Glutamatergic neuron (in vitro differentiated cells): ENCODE measurements at regions not wholly inside any gene's neighbourhood (a gene's known extent, or its start where the extent isn't known, plus 50 kb on each side); places are given as distances from the start of the nearest gene placed in this dataset.

Experiments
- DNase-seq: peaks from one replicate; pipeline ENCODE4 v3.0.0; 2022
- H3K27ac Mint-ChIP-seq: one replicate; pipeline ENCODE4 v1.8.0; 2020; ENCODE audit warnings: mild to moderate bottlenecking, mixed read lengths, inconsistent platforms; ENCODE audit not compliant: unreplicated experiment
- H3K27me3 Mint-ChIP-seq: one replicate; pipeline ENCODE4 v1.8.0; 2020; ENCODE audit warnings: mild to moderate bottlenecking, moderate library complexity, mixed read lengths, inconsistent platforms; ENCODE audit not compliant: unreplicated experiment
- H3K36me3 Mint-ChIP-seq: one replicate; pipeline ENCODE4 v1.8.0; 2020; ENCODE audit warnings: mild to moderate bottlenecking, mixed read lengths, inconsistent platforms; ENCODE audit not compliant: unreplicated experiment
- H3K4me1 Mint-ChIP-seq: one replicate; pipeline ENCODE4 v1.8.0; 2020; ENCODE audit warnings: mild to moderate bottlenecking, low read depth, mixed read lengths, inconsistent platforms; ENCODE audit not compliant: unreplicated experiment
- H3K4me3 Mint-ChIP-seq: one replicate; pipeline ENCODE4 v1.8.0; 2020; ENCODE audit warnings: mild to moderate bottlenecking, mixed read lengths, inconsistent platforms; ENCODE audit not compliant: unreplicated experiment
- H3K9me3 Mint-ChIP-seq: one replicate; pipeline ENCODE4 v1.8.0; 2020; ENCODE audit warnings: mild to moderate bottlenecking, moderate library complexity, mixed read lengths, inconsistent platforms; ENCODE audit not compliant: unreplicated experiment
- CTCF ChIP-seq: fragments of 200-600 bp; sonication (generic); IDR thresholded peaks from one replicate; pipeline ENCODE4 v1.5.0; 2021; ENCODE audit not compliant: partially characterized antibody, unreplicated experiment

- no peak for TF ChIP-seq CTCF
- Mint-ChIP-seq H3K4me1 (no peaks in the 10 kb centered on the region), H3K27ac (no peak overlapping the region), H3K9me3 (no peaks in the 10 kb centered on the region), H3K27me3 (peaks cover 1% of the 10 kb centered on the region), H3K36me3 (no peaks in the 10 kb centered on the region), H3K4me3 (no peak overlapping the region)
- DNase-seq, result no peak
These were observed 671.5 kb upstream of the SLC8A1 start for GRCh38 chr2:41123341-41123740.

GRCh38 chr2:41127351-41127750 is 675.5 kb upstream of the SLC8A1 start:
- Mint-ChIP-seq H3K27ac (no peak overlapping the region), H3K9me3 (no peaks in the 10 kb centered on the region), H3K36me3 (no peaks in the 10 kb centered on the region), H3K27me3 (no peaks in the 10 kb centered on the region), H3K4me3 (no peak overlapping the region), H3K4me1 (no peaks in the 10 kb centered on the region)
- no peak for TF ChIP-seq CTCF
- DNase-seq, result no peak

GRCh38 chr2:41129988-41130387 is 678.1 kb upstream of the SLC8A1 start:
- TF ChIP-seq CTCF, result no peak
- Mint-ChIP-seq H3K27ac (no peak overlapping the region), H3K4me1 (no peaks in the 10 kb centered on the region), H3K36me3 (no peaks in the 10 kb centered on the region), H3K9me3 (no peaks in the 10 kb centered on the region), H3K27me3 (no peaks in the 10 kb centered on the region), H3K4me3 (no peak overlapping the region)
- no peak for DNase-seq

- no peak for TF ChIP-seq CTCF
- Mint-ChIP-seq H3K4me1 (no peaks in the 10 kb centered on the region), H3K27me3 (no peaks in the 10 kb centered on the region), H3K36me3 (no peaks in the 10 kb centered on the region), H3K9me3 (no peaks in the 10 kb centered on the region), H3K4me3 (no peak overlapping the region), H3K27ac (no peak overlapping the region)
- DNase-seq, result no peak
These were observed 685.1 kb upstream of the SLC8A1 start for GRCh38 chr2:41137031-41137430.

- Mint-ChIP-seq H3K27ac (no peak overlapping the region), H3K36me3 (no peaks in the 10 kb centered on the region), H3K4me1 (no peaks in the 10 kb centered on the region), H3K27me3 (no peaks in the 10 kb centered on the region), H3K4me3 (no peak overlapping the region), H3K9me3 (no peaks in the 10 kb centered on the region)
- no peak for DNase-seq
- no peak for TF ChIP-seq CTCF
These were observed 689.4 kb upstream of the SLC8A1 start for GRCh38 chr2:41141146-41141791.
